ENCODE measurements at regions not wholly inside any gene's neighbourhood (a gene's known extent, or its start where the extent isn't known, plus 50 kb on each side); places are given as distances from the start of the nearest gene placed in this dataset.

GRCh38 chr14:58861586-58861985 lies 223.8 kb downstream of the DACT1 start:
- no peak for DNase-seq

- DNase-seq: no peak
These were observed 224.8 kb downstream of the DACT1 start for GRCh38 chr14:58862416-58863160.

- DNase-seq: no peak
These were observed 226.0 kb downstream of the DACT1 start for GRCh38 chr14:58863661-58864345.

GRCh38 chr14:58864751-58865513 lies 227.2 kb downstream of the DACT1 start:
- no peak for DNase-seq

GRCh38 chr14:58865514-58866281 lies 227.9 kb downstream of the DACT1 start:
- DNase-seq: no peak

- DNase-seq: no peak
These were observed 228.6 kb downstream of the DACT1 start for GRCh38 chr14:58866391-58866790.

- no peak for DNase-seq
These were observed 233.2 kb downstream of the DACT1 start for GRCh38 chr14:58870961-58871360.

- DNase-seq: no peak
These were observed 233.8 kb downstream of the DACT1 start for GRCh38 chr14:58871573-58871972.

- no peak for DNase-seq
These were observed 234.3 kb downstream of the DACT1 start for GRCh38 chr14:58872061-58872460.

GRCh38 chr14:58873228-58873953 lies 235.6 kb downstream of the DACT1 start:
- DNase-seq: no peak

GRCh38 chr14:58875613-58876012 lies 237.9 kb downstream of the DACT1 start:
- DNase-seq: no peak

- DNase-seq: no peak
These were observed 238.8 kb downstream of the DACT1 start for GRCh38 chr14:58876608-58877007.

- DNase-seq: no peak
These were observed 240.8 kb downstream of the DACT1 start for GRCh38 chr14:58878439-58879139.

GRCh38 chr14:58881433-58881832 lies 243.7 kb downstream of the DACT1 start:
- no peak for DNase-seq

GRCh38 chr14:58882577-58883018 lies 244.8 kb downstream of the DACT1 start:
- no peak for DNase-seq

- DNase-seq: no peak
These were observed 246.7 kb downstream of the DACT1 start for GRCh38 chr14:58884442-58884841.

GRCh38 chr14:58887931-58888330 lies 250.2 kb downstream of the DACT1 start:
- no peak for DNase-seq

- DNase-seq: peak; percentile 53
These were observed 261.0 kb downstream of the DACT1 start for GRCh38 chr14:58898655-58899316.

- peak; percentile 37 for DNase-seq
These were observed 261.6 kb downstream of the DACT1 start for GRCh38 chr14:58899317-58899713.

- no peak for DNase-seq
These were observed 264.1 kb downstream of the DACT1 start for GRCh38 chr14:58901826-58902225.

- DNase-seq: no peak
These were observed 267.0 kb downstream of the DACT1 start for GRCh38 chr14:58904776-58905175.

All from hematopoietic multipotent progenitor cell treated with erythropoietin and hydrocortisone succinate and interleukin-3 and kit ligand, for 6 days (in vitro differentiated cells).